ENCODE measurements at regions not wholly inside any gene's neighbourhood (a gene's known extent, or its start where the extent isn't known, plus 50 kb on each side); places are given as distances from the start of the nearest gene placed in this dataset.

DNA sequence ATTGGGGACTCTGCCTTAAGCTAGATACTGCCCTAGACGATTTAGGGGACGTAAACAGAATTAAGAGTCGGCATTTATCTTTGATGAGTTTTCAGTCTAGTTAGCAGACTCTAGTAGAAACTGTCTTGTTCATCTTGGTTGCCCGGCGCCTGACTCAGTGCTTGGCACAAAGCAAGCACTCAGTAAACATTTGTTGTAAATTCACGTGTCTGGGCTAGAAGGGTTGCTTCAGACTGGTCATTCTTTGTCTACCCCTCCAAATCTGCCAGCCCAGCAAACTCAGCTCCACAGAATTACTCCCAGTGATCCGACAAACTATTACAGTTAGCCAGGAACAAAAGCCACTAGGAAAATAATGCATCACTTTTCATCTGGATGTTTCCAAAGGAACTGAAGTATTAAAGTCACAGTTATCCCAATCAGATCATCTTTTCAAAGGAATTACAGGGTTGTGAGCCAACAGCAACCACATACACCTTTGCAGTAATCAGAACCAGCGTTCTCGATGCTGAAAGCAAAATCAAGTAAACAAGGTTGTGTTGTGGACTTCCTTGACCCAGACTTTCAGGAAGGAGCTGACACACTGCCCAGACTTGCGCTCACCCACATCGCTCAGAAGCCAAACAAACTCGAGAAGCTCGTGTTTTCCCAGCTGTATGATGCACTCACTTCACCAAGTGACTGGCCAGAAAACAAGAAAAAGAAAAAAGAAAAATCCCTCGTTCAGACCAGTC, 66.5 kb upstream of the GADD45A start:
- TF ChIP-seq POLR2A (IDR thresholded peaks at IDR 0.05; ENCODE audit: low read depth, low read length), result no peak
- no peak for TF ChIP-seq SPI1 (IDR thresholded peaks at IDR 0.05; ENCODE audit: low read depth, low read length)
- TF ChIP-seq POLR2AphosphoS5 (IDR thresholded peaks at IDR 0.05; ENCODE audit: low read depth, low read length), result no peak
- TF ChIP-seq TAF1 (IDR thresholded peaks at IDR 0.05; ENCODE audit: low read depth, low read length), result no peak

All from GM12891 (cell line).